ENCODE measurements at regions not wholly inside any gene's neighbourhood (a gene's known extent, or its start where the extent isn't known, plus 50 kb on each side); places are given as distances from the start of the nearest gene placed in this dataset.

GRCh38 chr12:93203361-93203760 is 174.4 kb upstream of the NUDT4 start:
- Histone ChIP-seq H3K14ac (replicated peaks; ENCODE audit: low read depth, low read length) (no peak overlapping the region), H4K8ac (ENCODE audit: low read depth in 2 of 2, low read length in 2 of 2) (no peak overlapping the region), H4K91ac (ENCODE audit: insufficient read depth, low read depth, low read length) (no peak overlapping the region), H3K27ac (ENCODE audit: insufficient read depth, low read length) (no peak overlapping the region), H3K4me3 (ENCODE audit: insufficient read depth, low read depth, low read length) (no peak overlapping the region), H3K36me3 (ENCODE audit: control insufficient read depth, insufficient read depth, low read length) (no peaks in the 10 kb centered on the region), H3K9me1 (ENCODE audit: insufficient read depth, low read length) (peaks cover 3% of the 10 kb centered on the region), H3K27me3 (ENCODE audit: control insufficient read depth, insufficient read depth, low read length) (no peaks in the 10 kb centered on the region), H2AK9ac (replicated peaks; ENCODE audit: low read depth, low read length, poor library complexity) (no peak overlapping the region), H2AK5ac (ENCODE audit: low read depth, low read length) (no peak overlapping the region), H2AFZ (replicated peaks; ENCODE audit: low read length, poor library complexity) (no peak overlapping the region), H3K4me2 (ENCODE audit: low read depth, low read length) (no peak overlapping the region), H3K18ac (ENCODE audit: low read depth, low read length) (no peak overlapping the region), H3K79me1 (ENCODE audit: low read depth in 1 of 2, low read length in 2 of 2) (no peaks in the 10 kb centered on the region), H3K9me3 (ENCODE audit: control insufficient read depth, insufficient read depth, low read length) (no peaks in the 10 kb centered on the region), H2BK15ac (ENCODE audit: low read depth, low read length) (no peak overlapping the region), H3K23ac (ENCODE audit: low read depth, low read length) (no peak overlapping the region), H3K9ac (ENCODE audit: low read depth, low read length) (no peak overlapping the region), H3K4ac (ENCODE audit: low read depth, low read length) (no peak overlapping the region), H3K4me1 (ENCODE audit: control insufficient read depth, insufficient read depth, low read length) (peaks cover 13% of the 10 kb centered on the region), H2BK120ac (ENCODE audit: low read depth, low read length) (no peak overlapping the region), H2BK5ac (ENCODE audit: low read depth, low read length, poor library complexity, severe bottlenecking) (no peak overlapping the region), H2BK20ac (ENCODE audit: low read depth, low read length) (no peak overlapping the region), H4K5ac (ENCODE audit: low read depth, low read length) (no peak overlapping the region), H3K56ac (ENCODE audit: extremely low read depth, insufficient read depth, low read length) (no peak overlapping the region), H4K20me1 (ENCODE audit: insufficient read depth, low read length) (no peaks in the 10 kb centered on the region)
- POLR2A ChIA-PET (ENCODE audit: unreplicated experiment), result no interaction called here
- TF ChIP-seq BHLHE40 (IDR thresholded peaks at IDR 0.05; ENCODE audit: low read depth, low read length), result no peak
- no peak for TF ChIP-seq USF2 (IDR thresholded peaks at IDR 0.05; ENCODE audit: low read depth, low read length)
- no peak for TF ChIP-seq RCOR1 (IDR thresholded peaks at IDR 0.05; ENCODE audit: insufficient replicate concordance, low read length)
- TF ChIP-seq CTCF (conservative IDR thresholded peaks at IDR 0.05; ENCODE audit: low read depth, low read length), result no peak
- TF ChIP-seq MXI1 (IDR thresholded peaks at IDR 0.05; ENCODE audit: borderline replicate concordance, low read depth, low read length), result no peak
- TF ChIP-seq CEBPB (IDR thresholded peaks at IDR 0.05; ENCODE audit: low read depth, low read length), result no peak
- TF ChIP-seq MAFK (IDR thresholded peaks at IDR 0.05; ENCODE audit: low read depth, low read length), result no peak
- TF ChIP-seq MAZ (IDR thresholded peaks at IDR 0.05; ENCODE audit: borderline replicate concordance, low read depth, low read length), result no peak
- no peak for TF ChIP-seq RFX5 (IDR thresholded peaks at IDR 0.05; ENCODE audit: low read depth, low read length)
- no peak for TF ChIP-seq POLR2A (IDR thresholded peaks at IDR 0.05; ENCODE audit: low read depth, low read length)
- no peak for TF ChIP-seq ELK1 (IDR thresholded peaks at IDR 0.05; ENCODE audit: borderline replicate concordance, low read depth, low read length)
- no peak for TF ChIP-seq RAD21 (IDR thresholded peaks at IDR 0.05; ENCODE audit: low read length)
- no peak for TF ChIP-seq CHD1 (IDR thresholded peaks at IDR 0.05; ENCODE audit: low read depth, low read length)
- no peak for TF ChIP-seq NFE2L2 (IDR thresholded peaks at IDR 0.05; ENCODE audit: low read depth, low read length)
- TF ChIP-seq FOS (IDR thresholded peaks at IDR 0.05; ENCODE audit: low read depth, low read length), result no peak
- in situ Hi-C loops (cut with MboI; ENCODE audit: low sequenced_read_pairs) (no loop called here), dilution Hi-C loops (cut with HindIII; ENCODE audit: low sequenced_read_pairs, unreplicated experiment) (no loop called here), intact Hi-C loops (cut with micrococcal nuclease) (no loop called here)
- no CpG with 5 or more reads among the region's 2 CpGs for WGBS, 2 experiments (ENCODE audit: extremely low coverage in 2 of 2, insufficient read length in 1 of 2)
- no peak for ATAC-seq (ENCODE audit: low read depth)
- CTCF ChIA-PET, result no interaction called here
- BruUV-seq (replicated peaks), result no TSS peak
- DNase-seq, result no peak

All from IMR-90 (cell line).